Fibroblast of peridontal ligament (primary cell): ENCODE measurements at regions not wholly inside any gene's neighbourhood (a gene's known extent, or its start where the extent isn't known, plus 50 kb on each side); places are given as distances from the start of the nearest gene placed in this dataset.

ENCODE experiments used
- DNase-seq: peaks from one replicate; pipeline ENCODE4 v3.0.0-alpha.2; 2010; ENCODE audit errors: extremely low read depth

GRCh38 chr22:27138471-27138870 is 481.1 kb downstream of the MIAT start:
- DNase-seq: no peak

DNA sequence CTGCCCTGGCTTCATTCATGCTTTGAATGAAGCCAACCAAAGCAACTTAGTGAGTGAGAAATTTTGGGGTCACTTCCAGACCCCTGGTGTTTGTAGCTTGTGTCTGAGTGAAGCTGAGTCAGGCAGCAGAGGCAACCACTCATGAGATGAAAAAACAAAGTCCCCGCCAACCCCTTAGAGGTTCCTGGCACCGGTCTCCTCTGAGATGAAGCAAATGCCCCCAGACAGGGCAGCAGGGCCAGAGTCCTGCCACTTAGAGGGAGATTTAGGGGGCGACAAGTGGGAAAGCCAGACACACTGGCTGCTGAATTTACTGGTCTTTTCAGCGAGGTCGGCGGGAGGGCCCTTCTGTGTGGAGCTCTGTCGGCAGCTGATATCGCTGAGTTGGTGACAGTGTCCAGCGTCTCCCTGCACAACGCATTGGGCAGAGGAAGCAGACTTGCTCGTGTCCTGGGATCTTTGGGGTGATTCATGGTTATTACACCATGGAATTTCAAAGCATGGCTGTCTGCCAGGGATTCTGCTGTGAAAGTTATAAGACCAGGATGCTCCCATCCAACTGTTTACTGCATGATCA is 482.6 kb downstream of the MIAT start:
- DNase-seq: peak; percentile 81

- DNase-seq: no peak
These were observed 484.9 kb downstream of the MIAT start for GRCh38 chr22:27142286-27142685.

DNA sequence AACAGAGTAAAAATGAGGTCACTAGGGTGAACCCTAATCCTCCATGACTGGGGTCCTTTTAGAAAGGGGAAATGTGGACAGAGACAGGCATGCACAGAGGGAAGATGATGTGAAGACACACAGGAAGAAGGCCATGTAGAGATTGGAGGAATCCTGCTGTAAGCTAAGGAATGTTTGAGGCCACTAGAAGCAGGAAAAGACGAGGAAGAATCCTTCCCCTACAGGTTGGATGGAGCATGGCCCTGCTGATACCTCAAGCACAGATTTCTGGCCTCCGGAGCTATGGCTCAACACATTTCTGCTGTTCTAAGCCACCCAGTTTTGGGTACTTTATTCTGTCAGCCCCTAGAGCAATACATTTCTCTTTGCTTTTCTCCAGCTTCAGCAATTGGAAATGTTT is 486.9 kb downstream of the MIAT start:
- DNase-seq: no peak

- no peak for DNase-seq
These were observed 489.7 kb downstream of the MIAT start for GRCh38 chr22:27146866-27147633.

GRCh38 chr22:27148055-27148454 is 490.7 kb downstream of the MIAT start:
- DNase-seq: no peak

DNA sequence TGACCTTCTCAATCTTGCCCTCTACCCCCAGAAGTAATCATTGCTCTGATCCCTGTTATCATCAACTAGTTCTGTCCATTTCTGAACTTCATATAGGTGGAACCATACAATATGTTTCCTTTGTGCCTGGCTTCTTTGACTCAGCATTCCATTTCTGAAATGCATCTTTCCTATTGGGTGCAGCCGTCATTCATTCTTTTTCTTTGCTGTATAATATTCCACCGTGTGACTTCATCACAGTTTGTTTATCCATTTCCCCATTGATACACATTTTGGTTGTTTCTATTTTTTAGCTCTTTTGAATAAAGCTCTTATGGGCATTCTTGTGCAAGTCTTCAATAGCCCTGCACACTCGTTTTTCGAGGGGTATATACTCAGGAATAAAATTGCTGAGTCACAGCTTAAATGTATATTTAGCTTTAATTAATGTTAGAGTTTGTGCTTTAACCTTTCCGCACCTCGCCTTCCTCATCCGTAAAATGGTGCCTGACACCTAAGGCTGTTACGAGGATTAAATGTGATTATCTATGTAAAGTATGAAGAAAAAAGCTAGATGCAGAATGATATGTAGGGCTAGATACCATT is 491.6 kb downstream of the MIAT start:
- no peak for DNase-seq

GRCh38 chr22:27149921-27150543 is 492.6 kb downstream of the MIAT start:
- DNase-seq: peak; percentile 49

DNA sequence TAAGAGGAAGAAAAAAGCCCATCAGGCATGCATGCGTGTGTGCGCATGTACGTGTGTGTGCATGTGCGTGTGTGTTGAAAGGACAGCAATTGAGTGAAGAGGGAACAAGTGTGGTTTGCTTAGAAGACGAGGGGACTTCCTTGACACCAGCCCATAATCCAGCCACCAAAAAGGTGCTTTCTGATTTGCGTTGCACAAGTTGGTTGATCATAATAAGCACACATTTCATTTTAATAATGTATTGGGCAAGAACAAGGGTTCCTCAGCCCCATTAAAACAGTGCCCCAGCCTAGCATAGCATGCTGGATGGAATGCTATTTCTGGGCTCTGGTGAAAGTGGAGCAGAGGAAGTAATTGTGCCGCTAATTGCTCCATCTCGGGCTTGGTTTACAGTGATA is 493.2 kb downstream of the MIAT start:
- DNase-seq: peak; percentile 40

GRCh38 chr22:27151407-27151806 is 494.0 kb downstream of the MIAT start:
- DNase-seq: no peak

GRCh38 chr22:27152033-27152432 is 494.6 kb downstream of the MIAT start:
- no peak for DNase-seq

DNA sequence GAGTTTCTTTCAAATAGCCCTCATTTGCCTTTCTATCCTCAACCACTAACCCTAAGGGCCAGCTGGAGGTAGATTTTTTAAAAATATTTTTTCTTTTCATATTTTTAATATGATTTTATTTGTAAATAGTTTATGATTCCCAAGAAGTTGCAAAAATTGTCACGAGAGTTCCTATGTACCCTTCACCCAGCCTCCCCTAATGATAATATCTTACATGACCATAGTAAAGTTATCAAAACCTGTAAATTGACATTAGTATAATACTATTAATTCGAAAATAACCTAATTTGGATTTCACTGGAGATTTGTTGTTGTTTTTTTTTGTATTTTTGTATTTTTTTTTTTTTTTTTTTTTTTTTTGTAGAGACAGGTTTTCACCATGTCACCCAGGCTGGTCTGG is 495.5 kb downstream of the MIAT start:
- no peak for DNase-seq

DNA sequence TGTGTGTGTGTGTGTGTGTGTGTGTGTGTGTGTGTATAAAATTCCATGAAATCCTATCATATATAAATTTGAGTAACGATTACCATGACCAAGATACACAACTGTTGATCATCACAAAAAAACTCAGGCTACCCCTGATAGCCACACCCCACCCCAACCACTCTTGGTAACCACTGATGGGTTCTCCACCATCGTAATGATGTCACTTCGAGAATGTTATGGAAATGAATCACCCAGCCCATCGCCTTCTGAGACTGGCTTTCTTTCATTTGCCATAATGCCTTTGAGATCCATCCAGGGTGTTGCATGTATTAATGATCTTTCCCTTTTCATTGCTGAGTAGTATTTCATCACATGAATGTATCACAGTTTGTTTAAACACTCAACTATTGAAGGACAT is 496.0 kb downstream of the MIAT start:
- DNase-seq: no peak

GRCh38 chr22:27154717-27155116 is 497.3 kb downstream of the MIAT start:
- no peak for DNase-seq

- DNase-seq: no peak
These were observed 499.6 kb downstream of the MIAT start for GRCh38 chr22:27156821-27157489.

- no peak for DNase-seq
These were observed 500.4 kb downstream of the MIAT start for GRCh38 chr22:27157666-27158370.

- no peak for DNase-seq
These were observed 501.6 kb downstream of the MIAT start for GRCh38 chr22:27159016-27159415.

GRCh38 chr22:27159716-27160295 is 502.4 kb downstream of the MIAT start:
- DNase-seq: no peak

GRCh38 chr22:27163162-27164137 is 506.1 kb downstream of the MIAT start:
- no peak for DNase-seq
